Right lobe of liver (tissue), 6 donors: ENCODE measurements at regions not wholly inside any gene's neighbourhood (a gene's known extent, or its start where the extent isn't known, plus 50 kb on each side); places are given as distances from the start of the nearest gene placed in this dataset.

Experiments used
- ATAC-seq, 4 donors: fragments of 200-7000 bp; cut with Tn5 transposase; one replicate each; pipeline ENCODE4 v1.9.1; 2020; ENCODE audit warnings: mild to moderate bottlenecking in 4 of 4, moderate library complexity in 4 of 4
- DNase-seq, 3 donors: peaks; one replicate each; pipeline ENCODE4 v3.0.0-alpha.2; 2020
- H3K27ac ChIP-seq, 3 donors: fragments of 200-600 bp; one replicate each; pipeline ENCODE4 v1.8.0; 2022
- H3K27me3 ChIP-seq, 2 donors: fragments of 200-600 bp; one replicate each; pipeline ENCODE4 v1.8.0; 2022
- H3K36me3 ChIP-seq, 4 donors: fragments of 200-600 bp; sonication (generic) in 1 of 4; one replicate each; pipeline versions ENCODE4 v1.5.1 to v1.8.0; 2017 to 2022; ENCODE audit warnings: control low read depth in 1 of 4
- H3K4me1 ChIP-seq, 4 donors: fragments of 200-600 bp; sonication (generic) in 1 of 4; one replicate each; pipeline versions ENCODE4 v1.5.1 to v1.8.0; 2017 to 2022; ENCODE audit warnings: control low read depth in 1 of 4
- H3K4me3 ChIP-seq, 3 donors: fragments of 200-600 bp; one replicate each; pipeline ENCODE4 v1.8.0; 2022
- H3K9me3 ChIP-seq, 4 donors: fragments of 200-600 bp; sonication (generic) in 1 of 4; one replicate each; pipeline versions ENCODE4 v1.5.1 to v1.8.0; 2017 to 2022; ENCODE audit warnings: control low read depth in 1 of 4
- CTCF ChIP-seq, 4 donors: fragments of 200-600 bp in 3 of 4; fragments of 450-650 bp in 1 of 4; IDR thresholded peaks; one replicate each; pipeline versions ENCODE4 v1.5.1 to v1.8.0; 2016 to 2022; ENCODE audit warnings: antibody characterized with exemption in 4 of 4, mild to moderate bottlenecking in 2 of 4
- POLR2A ChIP-seq: fragments of 450-650 bp; IDR thresholded peaks from one replicate; pipeline ENCODE4 v1.6.1; 2017; ENCODE audit warnings: antibody characterized with exemption, mild to moderate bottlenecking
- WGBS: methylation state at CpG from one replicate; pipeline ENCODE4 v1.1.6; 2018; ENCODE audit warnings: low coverage, low lambda C conversion rate; ENCODE audit not compliant: insufficient coverage; ENCODE audit errors: missing lambda C conversion rate; 5-methylcytosine and 5-hydroxymethylcytosine counted together
- intact Hi-C, 2 donors: fragments of 100-400 bp; cut with DNase I; formaldehyde crosslinking; loops; one replicate each; pipeline versions ENCODE4 v1.11.2 to v1.14.1; 2022
- donor health status: DM: no; HTN: yes; CAD: no.
- donor health status: DM: no; HTN: no; CAD: no.
- donor health status: DM: no; HTN: no; CAD: no.
- donor health status: DM: no; HTN: yes; CAD: no.
- donor health status: DM: no; HTN: yes; CAD: no.

GRCh38 chr4:106659371-106659770 is 290.8 kb upstream of the GIMD1 start:
- no peaks in the 10 kb centered on the region for H3K27me3 ChIP-seq
- no peaks in the 10 kb centered on the region for H3K9me3 ChIP-seq
- ATAC-seq (no peak), DNase-seq (no peak)
- H3K27ac ChIP-seq, result no peak overlapping the region
- H3K4me3 ChIP-seq, result no peak overlapping the region
- no peaks in the 10 kb centered on the region for H3K4me1 ChIP-seq
- intact Hi-C loops, result no loop called here
- TF ChIP-seq POLR2A (no peak), CTCF (IDR thresholded peaks at IDR 0.05) (no peak)
- WGBS, result 50% methylated on average over 1 of the region's 1 CpG
- H3K36me3 ChIP-seq, result no peaks in the 10 kb centered on the region

DNA sequence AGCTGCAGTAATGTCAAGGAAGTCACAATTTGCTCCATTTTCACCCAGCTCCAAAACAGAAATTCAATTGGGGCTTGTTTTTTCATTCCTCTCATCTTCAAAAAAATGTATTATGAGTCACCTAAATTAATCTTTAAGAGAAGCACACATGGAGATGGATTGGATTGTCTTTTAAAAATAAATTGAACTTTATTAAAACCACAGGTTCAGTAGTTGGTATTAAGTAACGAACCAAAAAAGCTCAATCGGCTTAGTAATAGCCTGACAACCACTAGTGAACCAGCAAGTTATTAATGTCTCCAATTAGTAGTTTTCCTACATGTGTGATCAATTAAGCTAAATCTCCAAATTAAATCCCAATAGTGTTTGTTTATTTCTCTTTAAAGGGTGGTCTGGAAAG is 283.5 kb upstream of the GIMD1 start:
- TF ChIP-seq CTCF (IDR thresholded peaks at IDR 0.05) (no peak), POLR2A (no peak)
- no peak overlapping the region for H3K4me3 ChIP-seq
- no peaks in the 10 kb centered on the region for H3K9me3 ChIP-seq
- DNase-seq, result no peak
- intact Hi-C loops, result no loop called here
- no peak for ATAC-seq
- no peaks in the 10 kb centered on the region for H3K36me3 ChIP-seq
- 60% methylated on average over 2 of the region's 2 CpGs for WGBS
- H3K27ac ChIP-seq, result no peak overlapping the region
- no peaks in the 10 kb centered on the region for H3K27me3 ChIP-seq
- H3K4me1 ChIP-seq, result no peaks in the 10 kb centered on the region

DNA sequence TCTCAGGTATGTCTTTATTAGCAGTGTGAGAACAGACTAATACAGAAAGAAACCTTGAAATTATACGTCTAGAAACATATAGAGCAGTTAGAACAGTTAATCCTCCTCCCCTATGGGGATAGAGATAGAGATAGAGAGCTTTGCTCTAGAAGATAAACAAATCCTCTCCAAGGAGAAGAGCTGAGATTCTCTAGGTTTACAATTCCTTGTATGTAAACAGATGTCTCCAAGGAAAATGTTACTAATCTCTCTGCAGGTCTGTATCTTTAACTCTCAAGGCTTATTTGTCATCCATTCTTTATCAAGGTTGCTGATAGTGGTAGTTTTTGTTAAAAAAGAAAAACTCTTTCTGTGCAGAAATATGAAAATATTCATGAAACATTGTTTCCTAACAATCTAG is 282.1 kb upstream of the GIMD1 start:
- H3K36me3 ChIP-seq, result no peaks in the 10 kb centered on the region
- no peaks in the 10 kb centered on the region for H3K9me3 ChIP-seq
- WGBS, result 14% methylated on average over 1 of the region's 1 CpG
- H3K27me3 ChIP-seq, result no peaks in the 10 kb centered on the region
- ATAC-seq (no peak), DNase-seq (no peak)
- intact Hi-C loops, result no loop called here
- H3K4me1 ChIP-seq, result no peaks in the 10 kb centered on the region
- no peak overlapping the region for H3K27ac ChIP-seq
- H3K4me3 ChIP-seq, result no peak overlapping the region
- no peak for TF ChIP-seq CTCF (IDR thresholded peaks at IDR 0.05)
- TF ChIP-seq POLR2A, result no peak

DNA sequence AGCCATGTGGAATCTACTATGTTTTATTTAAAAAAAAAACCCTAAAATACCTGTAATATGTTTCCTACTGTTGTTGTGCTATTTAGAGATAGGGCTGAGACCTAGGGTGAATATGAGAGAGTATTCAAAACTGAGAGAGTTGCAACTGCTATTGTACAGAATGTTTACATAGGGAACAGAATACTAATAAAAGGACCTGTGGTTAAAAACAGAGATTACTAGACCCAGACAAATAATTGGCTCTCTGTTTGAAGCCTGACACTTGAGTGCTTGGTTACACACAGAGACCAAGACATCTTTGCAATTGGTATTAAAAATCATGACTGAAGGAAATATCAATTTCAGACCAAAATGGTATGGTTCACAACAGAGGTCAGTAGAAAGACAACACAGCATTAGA is 278.9 kb upstream of the GIMD1 start:
- DNase-seq, result no peak
- no peaks in the 10 kb centered on the region for H3K36me3 ChIP-seq
- ATAC-seq, result no peak
- no peaks in the 10 kb centered on the region for H3K4me1 ChIP-seq
- TF ChIP-seq CTCF (IDR thresholded peaks at IDR 0.05) (no peak), POLR2A (no peak)
- H3K27ac ChIP-seq, result no peak overlapping the region
- intact Hi-C loops, result no loop called here
- H3K9me3 ChIP-seq, result no peaks in the 10 kb centered on the region
- H3K4me3 ChIP-seq, result no peak overlapping the region
- no peaks in the 10 kb centered on the region for H3K27me3 ChIP-seq

GRCh38 chr4:106629268-106629625 is 260.7 kb upstream of the GIMD1 start:
- ATAC-seq (no peak), DNase-seq (no peak)
- no peak overlapping the region for H3K27ac ChIP-seq
- H3K27me3 ChIP-seq, result no peaks in the 10 kb centered on the region
- no peaks in the 10 kb centered on the region for H3K36me3 ChIP-seq
- no peaks in the 10 kb centered on the region for H3K9me3 ChIP-seq
- no peaks in the 10 kb centered on the region for H3K4me1 ChIP-seq
- no peak overlapping the region for H3K4me3 ChIP-seq
- TF ChIP-seq POLR2A (no peak), CTCF (IDR thresholded peaks at IDR 0.05) (no peak)
- intact Hi-C loops, result no loop called here
- 33% methylated on average over 1 of the region's 1 CpG for WGBS
